Fibroblast of lung (primary cell): ENCODE measurements at regions not wholly inside any gene's neighbourhood (a gene's known extent, or its start where the extent isn't known, plus 50 kb on each side); places are given as distances from the start of the nearest gene placed in this dataset.

Experiments
- DNase-seq, 2 donors: peaks; one replicate each; pipeline versions ENCODE4 v3.0.0 to v3.0.0-alpha.2; 2010; ENCODE audit warnings: low read depth in 2 of 2
- H2AFZ ChIP-seq: 2 replicates; pipeline ENCODE4 v1.5.1; 2012; ENCODE audit warnings: low read length, control low read depth, inconsistent platforms
- H3K27ac ChIP-seq: 2 replicates; pipeline ENCODE4 v1.5.1; 2011; ENCODE audit warnings: low read length, control low read depth; ENCODE audit not compliant: insufficient read depth
- H3K27me3 ChIP-seq: 2 replicates; pipeline ENCODE4 v1.5.1; 2011; ENCODE audit warnings: mild to moderate bottlenecking, low read length; ENCODE audit not compliant: control insufficient read depth, insufficient read depth
- H3K36me3 ChIP-seq: 2 replicates; pipeline ENCODE4 v1.5.1; 2011; ENCODE audit warnings: low read length; ENCODE audit not compliant: control insufficient read depth, insufficient read depth
- H3K4me1 ChIP-seq: 2 replicates; pipeline ENCODE4 v1.5.1; 2011; ENCODE audit warnings: low read length; ENCODE audit not compliant: control insufficient read depth, insufficient read depth; ENCODE audit errors: extremely low read depth
- H3K4me2 ChIP-seq: 2 replicates; pipeline ENCODE4 v1.5.1; 2011; ENCODE audit warnings: low read length, control low read depth; ENCODE audit not compliant: insufficient read depth; ENCODE audit errors: extremely low read depth
- H3K4me3 ChIP-seq, 4 experiments: fragments of 200-600 bp in 1 of 4; sonication (generic) in 1 of 4; replicated peaks in 1 of 4; 2 replicates each; pipeline ENCODE4 v1.5.1; 2011 to 2016; ENCODE audit warnings: low read length in 4 of 4, low read depth in 3 of 4, mild to moderate bottlenecking in 3 of 4, control low read depth in 2 of 4, inconsistent platforms in 1 of 4, mixed read lengths in 1 of 4; ENCODE audit not compliant: insufficient read depth in 1 of 4; ENCODE audit errors: control extremely low read depth in 1 of 4
- H3K79me2 ChIP-seq: 2 replicates; pipeline ENCODE4 v1.5.1; 2012; ENCODE audit warnings: mild to moderate bottlenecking, low read length, inconsistent platforms; ENCODE audit not compliant: control insufficient read depth, insufficient read depth
- H3K9ac ChIP-seq: 2 replicates; pipeline ENCODE4 v1.5.1; 2011; ENCODE audit warnings: mild to moderate bottlenecking, low read length, control low read depth; ENCODE audit not compliant: insufficient read depth
- H3K9me3 ChIP-seq: 2 replicates; pipeline ENCODE4 v1.5.1; 2012; ENCODE audit warnings: low read depth, low read length; ENCODE audit not compliant: control insufficient read depth, insufficient read depth
- H4K20me1 ChIP-seq: 2 replicates; pipeline ENCODE4 v1.5.1; 2011; ENCODE audit warnings: low read length; ENCODE audit not compliant: control insufficient read depth, insufficient read depth; ENCODE audit errors: extremely low read depth
- EZH2 ChIP-seq: IDR thresholded peaks from 2 replicates; pipeline ENCODE4 v1.5.1; 2012; ENCODE audit warnings: low read length, control low read depth, mild to moderate bottlenecking; ENCODE audit errors: missing control alignments
- TF ChIP-seq, protein P1 (sequence below), 2 donors: IDR thresholded peaks in 1 of 2; conservative IDR thresholded peaks in 1 of 2; 1 replicate in 1 of 2; 2 replicates in 1 of 2; pipeline ENCODE4 v1.5.1; 2011 to 2012; ENCODE audit warnings: low read length in 2 of 2, control low read depth in 1 of 2, inconsistent platforms in 1 of 2, low read depth in 1 of 2, mild to moderate bottlenecking in 1 of 2

DNA sequence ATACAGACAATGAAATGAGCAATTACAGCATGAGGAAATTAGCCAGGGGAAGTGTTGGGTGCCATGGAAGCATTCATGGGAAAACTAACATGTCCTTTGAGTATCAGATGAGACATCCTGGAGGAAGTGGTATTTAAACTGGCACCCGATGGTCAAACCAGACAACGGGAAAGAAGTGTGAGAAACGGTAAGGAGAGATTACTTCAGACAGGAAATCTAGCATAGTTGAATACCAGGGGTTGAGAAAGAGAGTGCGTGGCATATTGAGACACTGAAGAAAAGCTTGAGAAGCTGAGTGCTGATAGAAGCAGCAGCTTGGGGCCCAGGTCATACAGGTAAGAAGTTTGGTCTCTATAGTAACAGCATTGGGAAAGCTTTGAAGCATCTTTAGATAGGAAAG is 175.3 kb downstream of the C11orf87 start:
- DNase-seq = no peak
- Histone ChIP-seq H3K4me3 (no peak overlapping the region), H3K4me2 (no peak overlapping the region), H3K36me3 (no peaks in the 10 kb centered on the region), H3K27me3 (no peaks in the 10 kb centered on the region), H3K79me2 (no peaks in the 10 kb centered on the region), H4K20me1 (no peaks in the 10 kb centered on the region), H2AFZ (no peak overlapping the region), H3K9me3 (no peaks in the 10 kb centered on the region), H3K9ac (no peak overlapping the region), H3K27ac (no peak overlapping the region), H3K4me1 (no peaks in the 10 kb centered on the region)
- TF ChIP-seq, protein P1, sequence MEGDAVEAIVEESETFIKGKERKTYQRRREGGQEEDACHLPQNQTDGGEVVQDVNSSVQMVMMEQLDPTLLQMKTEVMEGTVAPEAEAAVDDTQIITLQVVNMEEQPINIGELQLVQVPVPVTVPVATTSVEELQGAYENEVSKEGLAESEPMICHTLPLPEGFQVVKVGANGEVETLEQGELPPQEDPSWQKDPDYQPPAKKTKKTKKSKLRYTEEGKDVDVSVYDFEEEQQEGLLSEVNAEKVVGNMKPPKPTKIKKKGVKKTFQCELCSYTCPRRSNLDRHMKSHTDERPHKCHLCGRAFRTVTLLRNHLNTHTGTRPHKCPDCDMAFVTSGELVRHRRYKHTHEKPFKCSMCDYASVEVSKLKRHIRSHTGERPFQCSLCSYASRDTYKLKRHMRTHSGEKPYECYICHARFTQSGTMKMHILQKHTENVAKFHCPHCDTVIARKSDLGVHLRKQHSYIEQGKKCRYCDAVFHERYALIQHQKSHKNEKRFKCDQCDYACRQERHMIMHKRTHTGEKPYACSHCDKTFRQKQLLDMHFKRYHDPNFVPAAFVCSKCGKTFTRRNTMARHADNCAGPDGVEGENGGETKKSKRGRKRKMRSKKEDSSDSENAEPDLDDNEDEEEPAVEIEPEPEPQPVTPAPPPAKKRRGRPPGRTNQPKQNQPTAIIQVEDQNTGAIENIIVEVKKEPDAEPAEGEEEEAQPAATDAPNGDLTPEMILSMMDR (conservative IDR thresholded peaks at IDR 0.05 in 1 of 2, IDR thresholded peaks at IDR 0.05 in 1 of 2; ENCODE audit: low read depth in 1 of 2, low read length in 2 of 2) = no peak
- no peak for TF ChIP-seq EZH2

DNA sequence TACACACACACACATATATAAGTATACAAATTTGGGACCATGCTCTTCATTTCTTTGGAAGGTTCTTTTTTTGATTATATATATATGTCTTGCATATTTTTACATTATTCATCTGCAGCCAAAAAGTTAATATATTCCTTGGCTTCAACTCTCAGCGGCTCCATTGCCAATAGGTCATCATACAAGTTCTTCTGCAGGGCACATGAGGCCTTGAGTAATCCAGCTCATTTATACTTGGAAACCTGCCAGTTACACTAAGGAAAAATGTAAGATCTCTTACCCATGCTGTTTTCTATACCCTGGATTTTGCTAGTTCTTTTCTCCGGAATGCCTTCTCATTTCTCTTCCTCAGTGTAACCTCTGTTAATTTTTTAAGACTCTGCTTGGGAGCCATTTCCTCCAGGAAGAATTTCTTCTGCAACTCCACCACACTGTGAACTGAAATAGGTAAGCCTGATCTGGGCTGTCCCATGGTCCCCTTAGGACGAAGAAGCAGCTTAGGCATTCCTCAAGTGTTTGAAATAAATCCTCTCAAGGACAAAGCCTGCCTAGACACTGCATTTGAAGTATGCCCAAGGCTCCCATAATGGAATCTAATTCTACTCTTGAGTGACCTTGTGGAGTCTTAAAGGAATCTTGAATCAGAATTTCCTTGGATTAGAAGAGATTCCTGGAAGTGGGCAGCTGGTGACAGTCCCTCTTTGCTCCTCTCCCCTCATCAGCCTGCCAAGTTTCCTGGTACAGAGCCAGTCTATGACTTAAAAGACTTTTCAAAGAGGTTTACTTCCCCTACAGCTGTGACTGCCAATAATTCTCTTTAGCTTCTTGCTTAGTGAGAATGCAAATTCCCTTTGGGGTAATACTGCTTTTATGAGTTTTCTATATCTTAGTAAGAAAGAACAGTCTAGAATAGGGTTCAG is 182.8 kb downstream of the C11orf87 start:
- Histone ChIP-seq H3K27ac (no peak overlapping the region), H3K4me2 (no peak overlapping the region), H2AFZ (no peak overlapping the region), H3K9ac (no peak overlapping the region), H3K9me3 (no peaks in the 10 kb centered on the region), H3K4me1 (no peaks in the 10 kb centered on the region), H3K36me3 (no peaks in the 10 kb centered on the region), H3K4me3 (no peak overlapping the region), H3K27me3 (no peaks in the 10 kb centered on the region), H3K79me2 (no peaks in the 10 kb centered on the region), H4K20me1 (no peaks in the 10 kb centered on the region)
- DNase-seq = peak; percentile 3 to 15
- no peak for TF ChIP-seq EZH2
- TF ChIP-seq, protein P1 (conservative IDR thresholded peaks at IDR 0.05 in 1 of 2, IDR thresholded peaks at IDR 0.05 in 1 of 2; ENCODE audit: low read depth in 1 of 2, low read length in 2 of 2) = no peak

DNA sequence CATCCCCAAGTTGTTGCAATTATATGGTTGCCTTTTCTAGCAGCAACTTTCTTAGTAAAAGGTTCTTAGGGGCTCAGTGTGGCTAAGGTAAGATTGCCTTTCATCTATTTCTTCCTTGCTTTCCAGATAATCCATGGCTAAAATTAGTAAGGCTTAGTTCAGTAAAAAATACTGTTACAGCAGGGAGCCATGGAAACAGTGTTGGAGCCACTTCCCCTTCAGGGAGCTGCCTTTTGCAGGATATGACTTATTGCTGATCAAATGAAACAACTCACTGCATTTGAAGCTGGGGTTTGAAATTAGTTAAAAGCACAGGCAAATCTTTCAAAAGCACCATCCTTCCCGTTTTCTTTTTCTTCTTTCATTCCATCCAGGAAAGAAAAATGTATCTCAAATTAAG is 184.3 kb downstream of the C11orf87 start:
- Histone ChIP-seq H3K9me3 (no peaks in the 10 kb centered on the region), H3K27me3 (no peaks in the 10 kb centered on the region), H3K36me3 (no peaks in the 10 kb centered on the region), H2AFZ (no peak overlapping the region), H3K4me2 (no peak overlapping the region), H4K20me1 (no peaks in the 10 kb centered on the region), H3K27ac (no peak overlapping the region), H3K79me2 (no peaks in the 10 kb centered on the region), H3K4me3 (no peak overlapping the region), H3K9ac (no peak overlapping the region), H3K4me1 (no peaks in the 10 kb centered on the region)
- TF ChIP-seq EZH2 = no peak
- TF ChIP-seq, protein P1 (conservative IDR thresholded peaks at IDR 0.05 in 1 of 2, IDR thresholded peaks at IDR 0.05 in 1 of 2; ENCODE audit: low read depth in 1 of 2, low read length in 2 of 2) = no peak
- DNase-seq = no peak
